ENCODE measurements at regions not wholly inside any gene's neighbourhood (a gene's known extent, or its start where the extent isn't known, plus 50 kb on each side); places are given as distances from the start of the nearest gene placed in this dataset.
A peak's percentile ranks its signal among the peaks of the same experiment; 100 is the strongest.

GRCh38 chr5:51487952-51488351, 104.7 kb downstream of the ISL1 start:
- no peak overlapping the region for H3K4me3 ChIP-seq
- no peak for DNase-seq
- H3K27me3 ChIP-seq (ENCODE audit: low read depth) = no peaks in the 10 kb centered on the region
- intact Hi-C loops (cut with micrococcal nuclease) = no loop called here
- H3K9me3 ChIP-seq (replicated peaks) = no peaks in the 10 kb centered on the region
- no peak for TF ChIP-seq CTCF (IDR thresholded peaks at IDR 0.05; ENCODE audit: borderline replicate concordance)
- H3K27ac ChIP-seq (replicated peaks) = no peak overlapping the region
- H3K36me3 ChIP-seq = no peaks in the 10 kb centered on the region
- H3K4me1 ChIP-seq = no peaks in the 10 kb centered on the region

GRCh38 chr5:51488803-51489642, 105.8 kb downstream of the ISL1 start:
- no peak for TF ChIP-seq CTCF (IDR thresholded peaks at IDR 0.05; ENCODE audit: borderline replicate concordance)
- Histone ChIP-seq H3K4me3 (no peak overlapping the region), H3K27ac (replicated peaks) (no peak overlapping the region), H3K36me3 (no peaks in the 10 kb centered on the region), H3K4me1 (no peaks in the 10 kb centered on the region), H3K27me3 (ENCODE audit: low read depth) (no peaks in the 10 kb centered on the region), H3K9me3 (replicated peaks) (no peaks in the 10 kb centered on the region)
- intact Hi-C loops (cut with micrococcal nuclease) = no loop called here
- no peak for DNase-seq

GRCh38 chr5:51494821-51495220, 111.6 kb downstream of the ISL1 start:
- DNase-seq = peak; percentile 6
- no peaks in the 10 kb centered on the region for H3K4me1 ChIP-seq

GRCh38 chr5:51495672-51496071, 112.4 kb downstream of the ISL1 start:
- Histone ChIP-seq H3K9me3 (replicated peaks) (peaks cover 4% of the 10 kb centered on the region), H3K27me3 (ENCODE audit: low read depth) (no peaks in the 10 kb centered on the region), H3K4me1 (no peaks in the 10 kb centered on the region), H3K4me3 (no peak overlapping the region), H3K27ac (replicated peaks) (no peak overlapping the region), H3K36me3 (no peaks in the 10 kb centered on the region)
- TF ChIP-seq CTCF (IDR thresholded peaks at IDR 0.05; ENCODE audit: borderline replicate concordance) = no peak
- no peak for DNase-seq
- intact Hi-C loops (cut with micrococcal nuclease) = no loop called here

More at GRCh38 chr5:51494821-51495220, 111.6 kb downstream of the ISL1 start:
- H3K4me3 ChIP-seq = no peak overlapping the region
- no peaks in the 10 kb centered on the region for H3K36me3 ChIP-seq
- H3K9me3 ChIP-seq (replicated peaks) = peaks cover 4% of the 10 kb centered on the region
- intact Hi-C loops (cut with micrococcal nuclease) = no loop called here
- H3K27ac ChIP-seq (replicated peaks) = no peak overlapping the region
- no peak for TF ChIP-seq CTCF (IDR thresholded peaks at IDR 0.05; ENCODE audit: borderline replicate concordance)
- H3K27me3 ChIP-seq (ENCODE audit: low read depth) = no peaks in the 10 kb centered on the region

- intact Hi-C loops (cut with micrococcal nuclease) = no loop called here
- no peak overlapping the region for H3K4me3 ChIP-seq
- H3K4me1 ChIP-seq = no peaks in the 10 kb centered on the region
- DNase-seq = no peak
- no peak overlapping the region for H3K27ac ChIP-seq (replicated peaks)
- no peaks in the 10 kb centered on the region for H3K27me3 ChIP-seq (ENCODE audit: low read depth)
- H3K36me3 ChIP-seq = no peaks in the 10 kb centered on the region
- no peaks in the 10 kb centered on the region for H3K9me3 ChIP-seq (replicated peaks)
- no peak for TF ChIP-seq CTCF (IDR thresholded peaks at IDR 0.05; ENCODE audit: borderline replicate concordance)
Observed at GRCh38 chr5:51517838-51518237, 134.6 kb downstream of the ISL1 start.
